Right forelimb (tissue), 1 donor: ENCODE measurements at regions not wholly inside any gene's neighbourhood (a gene's known extent, or its start where the extent isn't known, plus 50 kb on each side); places are given as distances from the start of the nearest gene placed in this dataset.

ENCODE experiments used
- DNase-seq: peaks from one replicate; pipeline ENCODE4 v3.0.0-alpha.2; 2018

DNA sequence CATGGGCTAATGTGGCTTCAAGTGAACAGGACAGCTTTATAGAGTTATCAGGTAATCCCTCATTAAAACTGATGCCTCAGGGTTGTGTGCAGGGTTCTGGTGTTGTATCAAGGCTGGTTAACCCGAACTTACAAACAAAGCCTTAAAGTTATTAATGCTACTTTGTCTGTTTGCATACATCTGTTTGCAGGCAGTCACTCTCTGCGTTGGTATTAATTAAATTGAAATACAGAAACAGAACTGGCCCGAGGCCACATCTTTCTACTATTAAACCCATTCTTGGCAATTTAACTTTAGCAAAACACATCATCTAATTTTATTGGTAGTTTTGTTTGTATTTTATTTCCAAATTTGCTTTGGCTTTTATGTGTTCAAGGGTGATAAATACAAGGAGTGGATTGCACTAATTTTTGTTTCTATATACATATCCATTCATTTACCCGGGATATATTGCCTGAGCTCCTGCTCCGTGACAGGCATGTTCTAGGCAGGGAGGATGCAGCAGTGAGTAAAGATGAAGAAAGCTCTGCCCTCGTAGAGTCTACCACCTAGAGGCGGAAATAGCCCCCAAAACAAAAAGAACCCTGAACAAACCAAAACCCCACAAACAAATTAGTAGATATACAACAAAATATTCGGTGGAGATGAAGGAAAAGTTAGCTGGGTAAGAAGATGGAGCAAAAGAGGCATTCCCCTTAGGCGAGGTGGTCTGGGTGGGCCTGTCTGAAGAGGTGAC, 164.2 kb downstream of the MACROH2A1 start:
- DNase-seq = no peak

DNA sequence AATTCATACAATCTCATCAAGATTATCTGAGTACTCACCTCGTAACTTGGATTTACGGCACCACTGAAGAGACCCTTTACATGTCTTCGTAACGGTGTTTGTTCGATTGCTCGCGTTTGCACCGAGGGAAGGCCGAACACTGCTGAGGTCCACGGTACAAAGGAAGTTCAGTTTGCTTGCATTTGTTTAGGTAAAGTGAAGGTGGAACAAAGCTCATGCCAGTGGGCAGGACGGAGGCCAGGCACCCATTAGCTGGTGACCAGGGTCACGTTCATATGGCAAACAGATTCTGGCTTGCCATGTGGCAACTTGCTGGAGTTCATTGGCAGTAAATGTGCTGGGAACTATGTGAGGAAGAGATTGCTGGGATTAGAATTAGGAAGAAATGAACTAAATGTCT, 164.8 kb downstream of the MACROH2A1 start:
- no peak for DNase-seq

GRCh38 chr5:135233477-135233876, 165.6 kb downstream of the MACROH2A1 start:
- DNase-seq = no peak

DNA sequence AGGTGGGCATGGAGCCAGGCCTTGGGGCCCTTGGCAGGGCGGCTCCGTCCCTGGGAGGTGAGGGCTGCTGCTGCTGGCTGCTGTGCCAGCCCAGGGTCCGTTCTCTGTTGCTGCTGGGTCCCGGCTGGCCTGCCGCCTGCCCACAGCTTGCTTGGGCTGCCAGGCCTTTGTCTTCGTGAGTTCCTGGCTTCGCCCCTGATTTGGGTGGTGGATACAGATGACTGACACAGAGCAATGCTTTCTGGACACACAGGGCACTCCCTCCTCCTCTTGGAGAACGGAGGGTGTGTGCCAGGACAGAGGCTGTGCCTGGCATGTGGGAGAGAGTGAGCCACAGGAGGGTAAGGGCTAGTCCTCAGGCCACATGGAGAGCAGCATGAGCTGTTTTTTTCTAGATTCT, 166.1 kb downstream of the MACROH2A1 start:
- DNase-seq = no peak

GRCh38 chr5:135231289-135231688, 167.7 kb downstream of the MACROH2A1 start:
- DNase-seq = no peak

- DNase-seq = no peak
Measured at GRCh38 chr5:135230251-135230925, 168.6 kb downstream of the MACROH2A1 start.

- no peak for DNase-seq
Measured at GRCh38 chr5:135229679-135230132, 169.3 kb downstream of the MACROH2A1 start.

DNA sequence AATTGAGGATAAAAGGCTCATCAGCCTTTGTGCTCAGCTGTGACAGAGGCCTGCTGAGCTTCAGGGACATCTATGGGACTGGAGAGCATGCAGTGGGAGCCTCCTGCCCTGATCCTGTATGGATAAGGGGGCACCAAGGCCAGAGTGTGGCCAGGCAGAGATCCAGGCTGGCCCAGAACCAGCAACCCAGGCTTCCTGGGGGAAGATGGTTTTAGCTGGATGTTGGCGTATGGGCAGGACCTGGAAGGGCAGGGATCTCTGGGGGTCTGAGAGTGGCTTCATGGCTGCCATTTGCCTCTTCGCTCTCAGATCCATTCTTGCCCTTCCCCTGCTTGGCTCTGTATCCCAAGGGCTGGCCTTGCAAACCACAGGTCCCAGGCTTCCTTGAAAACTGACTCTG, 169.9 kb downstream of the MACROH2A1 start:
- DNase-seq = no peak

DNA sequence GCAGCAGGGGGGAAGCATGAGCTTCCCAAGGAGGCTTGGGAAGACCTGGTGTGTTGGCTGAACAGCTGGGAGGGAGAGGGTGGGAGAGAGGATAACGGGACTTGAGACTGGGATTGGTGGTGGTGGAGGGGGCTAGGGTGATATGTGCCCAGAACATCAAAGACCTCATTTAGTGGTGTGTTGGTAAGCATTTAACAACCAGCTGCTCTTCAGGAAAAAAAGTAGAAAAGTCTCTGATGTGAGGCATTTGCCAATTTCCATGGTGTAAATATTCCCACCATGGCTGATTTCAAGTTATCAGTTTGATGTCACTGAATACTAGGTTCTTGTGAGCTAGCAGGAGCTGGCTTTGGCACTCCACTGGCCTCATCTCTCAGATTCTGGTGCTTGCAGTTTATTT, 170.8 kb downstream of the MACROH2A1 start:
- DNase-seq = no peak

- DNase-seq = no peak
Measured at GRCh38 chr5:135227064-135228022, 171.7 kb downstream of the MACROH2A1 start.

- peak; percentile 17 for DNase-seq
Measured at GRCh38 chr5:135225856-135226560, 173.0 kb downstream of the MACROH2A1 start.

- DNase-seq = peak; percentile 31
Measured at GRCh38 chr5:135223891-135224625, 175.0 kb downstream of the MACROH2A1 start.

GRCh38 chr5:135223404-135223803, 175.6 kb downstream of the MACROH2A1 start:
- peak; percentile 4 for DNase-seq

DNA sequence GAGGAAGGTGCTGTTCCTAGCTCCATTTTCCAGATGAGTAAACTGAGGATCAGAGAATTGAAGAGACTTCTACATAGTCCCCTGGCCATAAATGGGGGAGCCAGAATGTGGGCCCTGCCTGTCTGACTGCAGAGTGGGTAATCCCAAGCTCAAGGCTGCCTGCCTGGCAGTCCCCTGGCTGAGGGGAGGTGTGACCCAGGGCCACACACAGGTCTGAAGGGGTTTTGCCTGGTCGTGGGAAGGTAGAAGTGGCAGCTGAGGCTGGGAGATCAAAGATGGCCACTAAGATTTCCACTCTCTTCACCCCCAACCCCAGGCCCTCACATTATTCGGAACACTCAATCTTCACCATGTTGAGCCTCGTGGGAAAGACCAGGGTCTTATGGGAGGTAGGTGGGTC, 176.3 kb downstream of the MACROH2A1 start:
- peak; percentile 35 for DNase-seq

GRCh38 chr5:135222171-135222681, 176.8 kb downstream of the MACROH2A1 start:
- DNase-seq = peak; percentile 18

- DNase-seq = peak; percentile 12
Measured at GRCh38 chr5:135221696-135222095, 177.3 kb downstream of the MACROH2A1 start.

GRCh38 chr5:135221187-135221473, 177.9 kb downstream of the MACROH2A1 start:
- peak; percentile 19 for DNase-seq

GRCh38 chr5:135220394-135221186, 178.4 kb downstream of the MACROH2A1 start:
- peak; percentile 17 for DNase-seq

DNA sequence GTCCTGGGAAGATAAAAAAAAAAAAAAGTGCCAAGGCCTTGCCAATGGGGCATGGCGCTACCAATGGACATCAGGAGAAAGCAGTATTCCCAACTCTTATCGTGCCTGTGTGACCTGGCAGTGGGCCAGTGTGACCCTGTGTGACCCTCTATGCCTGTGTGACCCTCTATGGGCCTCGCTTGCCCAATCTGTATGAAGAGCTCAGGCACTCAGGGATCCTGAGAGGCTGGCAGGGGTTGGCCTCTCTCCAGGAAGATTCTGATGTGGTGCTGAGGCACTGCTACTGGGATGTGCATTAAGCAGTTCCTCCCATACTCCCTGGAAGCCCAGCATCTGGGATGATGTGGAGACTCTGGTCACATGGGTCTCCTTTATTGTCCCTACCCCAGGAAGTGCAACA, 179.2 kb downstream of the MACROH2A1 start:
- peak; percentile 30 for DNase-seq

- peak; percentile 15 for DNase-seq
Measured at GRCh38 chr5:135218790-135219568, 180.1 kb downstream of the MACROH2A1 start.
